Nephron (organoid): ENCODE measurements at regions not wholly inside any gene's neighbourhood (a gene's known extent, or its start where the extent isn't known, plus 50 kb on each side); places are given as distances from the start of the nearest gene placed in this dataset.
"Not testable (repeated sequence)": the region's sequence is repeated elsewhere in the genome, so short reads cannot be mapped to it uniquely, and the experiment has no call there.

Experiments used
- H3K27ac Mint-ChIP-seq, 3 experiments: 2 replicates each; pipeline ENCODE4 v1.8.0; 2020; ENCODE audit warnings: mixed read lengths in 3 of 3, mild to moderate bottlenecking in 2 of 3, moderate library complexity in 1 of 3
- H3K27me3 Mint-ChIP-seq: 2 replicates; pipeline ENCODE4 v1.8.0; 2021; ENCODE audit warnings: low read depth, mild to moderate bottlenecking, moderate library complexity, mixed read lengths
- H3K36me3 Mint-ChIP-seq: 2 replicates; pipeline ENCODE4 v1.8.0; 2020; ENCODE audit warnings: low read depth, mixed read lengths
- H3K4me1 Mint-ChIP-seq: 2 replicates; pipeline ENCODE4 v1.8.0; 2020; ENCODE audit warnings: mixed read lengths
- H3K4me3 Mint-ChIP-seq, 3 experiments: 2 replicates each; pipeline ENCODE4 v1.8.0; 2020; ENCODE audit warnings: mild to moderate bottlenecking in 3 of 3, mixed read lengths in 3 of 3, moderate library complexity in 2 of 3
- H3K9me3 Mint-ChIP-seq: 2 replicates; pipeline ENCODE4 v1.8.0; 2020; ENCODE audit warnings: mixed read lengths
- TF ChIP-seq, protein P1 (sequence below), 3 experiments: fragments of 200-600 bp; sonication (generic); IDR thresholded peaks; one replicate each; pipeline ENCODE4 v1.5.0; 2021; ENCODE audit warnings: antibody characterized with exemption in 3 of 3; ENCODE audit not compliant: unreplicated experiment in 3 of 3

DNA sequence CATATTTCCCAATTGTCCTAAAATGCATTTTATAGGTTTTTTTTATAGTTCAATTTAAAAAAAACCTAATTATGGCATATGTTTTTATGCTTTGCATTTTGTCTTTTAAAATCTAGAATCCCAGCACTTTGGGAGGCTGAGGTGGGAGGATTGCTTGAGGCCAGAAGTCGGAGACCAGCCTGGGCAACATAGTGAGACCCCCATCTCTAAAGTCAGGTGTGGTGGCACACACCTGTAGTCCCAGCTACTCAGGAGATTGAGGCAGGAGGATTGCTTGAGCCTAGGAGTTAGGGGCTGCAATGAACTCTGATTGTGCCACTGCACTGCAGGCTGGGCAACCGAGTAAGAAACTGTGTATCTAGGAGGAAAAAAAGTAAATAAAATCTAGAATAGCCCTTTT, 137.2 kb upstream of the POU3F1 start:
- Mint-ChIP-seq H3K27me3 (peaks cover 47% of the 10 kb centered on the region), H3K4me1 (peaks cover 25% of the 10 kb centered on the region), H3K9me3 (peaks cover 5% of the 10 kb centered on the region), H3K36me3 (no peaks in the 10 kb centered on the region), H3K27ac (peak overlapping the region in 1 of 3 experiments; percentile 38), H3K4me3 (no peak overlapping the region)
- TF ChIP-seq, protein P1, sequence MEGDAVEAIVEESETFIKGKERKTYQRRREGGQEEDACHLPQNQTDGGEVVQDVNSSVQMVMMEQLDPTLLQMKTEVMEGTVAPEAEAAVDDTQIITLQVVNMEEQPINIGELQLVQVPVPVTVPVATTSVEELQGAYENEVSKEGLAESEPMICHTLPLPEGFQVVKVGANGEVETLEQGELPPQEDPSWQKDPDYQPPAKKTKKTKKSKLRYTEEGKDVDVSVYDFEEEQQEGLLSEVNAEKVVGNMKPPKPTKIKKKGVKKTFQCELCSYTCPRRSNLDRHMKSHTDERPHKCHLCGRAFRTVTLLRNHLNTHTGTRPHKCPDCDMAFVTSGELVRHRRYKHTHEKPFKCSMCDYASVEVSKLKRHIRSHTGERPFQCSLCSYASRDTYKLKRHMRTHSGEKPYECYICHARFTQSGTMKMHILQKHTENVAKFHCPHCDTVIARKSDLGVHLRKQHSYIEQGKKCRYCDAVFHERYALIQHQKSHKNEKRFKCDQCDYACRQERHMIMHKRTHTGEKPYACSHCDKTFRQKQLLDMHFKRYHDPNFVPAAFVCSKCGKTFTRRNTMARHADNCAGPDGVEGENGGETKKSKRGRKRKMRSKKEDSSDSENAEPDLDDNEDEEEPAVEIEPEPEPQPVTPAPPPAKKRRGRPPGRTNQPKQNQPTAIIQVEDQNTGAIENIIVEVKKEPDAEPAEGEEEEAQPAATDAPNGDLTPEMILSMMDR (IDR thresholded peaks at IDR 0.05; ENCODE audit: unreplicated experiment in 3 of 3): no peak

DNA sequence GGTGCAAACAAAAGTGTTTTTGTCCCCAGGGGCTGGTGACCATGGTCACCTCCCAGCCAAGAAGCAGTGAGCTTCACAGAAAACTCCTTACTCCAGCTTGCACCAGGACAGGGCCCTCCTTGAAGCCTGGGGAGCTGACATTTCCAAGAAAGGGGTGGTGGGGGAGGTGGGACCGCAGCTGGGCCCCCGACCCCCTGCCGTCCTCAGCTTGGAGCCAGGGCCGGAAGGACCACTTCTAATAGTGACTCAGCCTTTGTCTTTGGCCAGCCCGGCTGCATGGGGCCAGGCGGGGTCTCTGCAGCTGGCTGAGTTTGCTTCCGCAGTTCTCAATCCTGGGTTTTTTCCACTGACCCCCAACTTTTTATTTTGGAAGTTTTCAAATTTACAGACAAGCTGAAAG, 136.5 kb upstream of the POU3F1 start:
- Mint-ChIP-seq H3K27ac (peak overlapping the region in 1 of 3 experiments; percentile 38), H3K9me3 (peaks cover 5% of the 10 kb centered on the region), H3K36me3 (no peaks in the 10 kb centered on the region), H3K4me3 (no peak overlapping the region), H3K27me3 (peaks cover 45% of the 10 kb centered on the region), H3K4me1 (peaks cover 25% of the 10 kb centered on the region)
- TF ChIP-seq, protein P1 (IDR thresholded peaks at IDR 0.05; ENCODE audit: unreplicated experiment in 3 of 3): no peak

DNA sequence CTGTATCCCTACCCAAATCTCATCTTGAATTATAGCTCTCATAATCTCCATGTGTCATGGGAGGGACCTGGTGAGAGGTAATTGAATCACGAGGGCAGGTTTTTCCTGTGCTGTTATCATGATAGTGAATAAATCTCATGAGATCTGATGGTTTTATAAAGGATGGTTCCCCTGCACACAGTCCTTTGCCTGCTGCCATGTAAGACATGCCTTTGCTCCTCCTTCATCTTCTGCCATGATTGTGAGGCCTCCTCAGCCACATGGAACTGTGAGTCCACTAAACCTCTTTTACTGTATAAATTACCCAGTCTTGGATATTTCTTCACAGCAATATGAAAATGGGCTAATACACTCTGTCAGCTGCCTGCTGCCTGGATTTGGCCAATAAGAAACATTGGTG, 133.8 kb upstream of the POU3F1 start:
- H3K36me3 Mint-ChIP-seq, H3K27ac Mint-ChIP-seq, H3K9me3 Mint-ChIP-seq, H3K4me3 Mint-ChIP-seq: not testable (repeated sequence)
- peaks cover 18% of the 10 kb centered on the region for H3K4me1 Mint-ChIP-seq
- H3K27me3 Mint-ChIP-seq: peaks cover 31% of the 10 kb centered on the region

DNA sequence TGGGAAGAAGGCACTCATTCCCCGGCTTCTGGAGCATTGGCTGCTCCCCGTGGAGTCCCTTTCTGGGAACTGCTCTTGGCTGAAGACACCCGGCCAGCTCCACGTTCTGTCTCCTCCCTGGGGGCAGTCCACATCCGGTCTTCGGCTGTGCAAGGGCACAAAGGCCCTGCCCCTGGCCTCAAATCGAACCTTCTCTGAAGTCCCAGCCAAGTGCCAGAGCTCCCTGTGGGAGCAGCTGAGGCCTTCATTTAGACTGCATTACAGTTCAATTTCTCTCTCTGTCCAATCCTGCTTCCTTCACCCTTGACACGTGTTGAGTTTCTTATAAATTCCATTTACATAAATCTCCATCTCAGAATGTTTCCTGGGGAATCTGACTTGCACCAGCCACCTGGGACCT, 132.9 kb upstream of the POU3F1 start:
- Mint-ChIP-seq H3K4me1 (peaks cover 18% of the 10 kb centered on the region), H3K36me3 (no peaks in the 10 kb centered on the region), H3K27ac (peak overlapping the region in 1 of 3 experiments; percentile 30), H3K27me3 (peaks cover 26% of the 10 kb centered on the region), H3K9me3 (peaks cover 5% of the 10 kb centered on the region), H3K4me3 (no peak overlapping the region)
- TF ChIP-seq, protein P1 (IDR thresholded peaks at IDR 0.05; ENCODE audit: unreplicated experiment in 3 of 3): no peak

DNA sequence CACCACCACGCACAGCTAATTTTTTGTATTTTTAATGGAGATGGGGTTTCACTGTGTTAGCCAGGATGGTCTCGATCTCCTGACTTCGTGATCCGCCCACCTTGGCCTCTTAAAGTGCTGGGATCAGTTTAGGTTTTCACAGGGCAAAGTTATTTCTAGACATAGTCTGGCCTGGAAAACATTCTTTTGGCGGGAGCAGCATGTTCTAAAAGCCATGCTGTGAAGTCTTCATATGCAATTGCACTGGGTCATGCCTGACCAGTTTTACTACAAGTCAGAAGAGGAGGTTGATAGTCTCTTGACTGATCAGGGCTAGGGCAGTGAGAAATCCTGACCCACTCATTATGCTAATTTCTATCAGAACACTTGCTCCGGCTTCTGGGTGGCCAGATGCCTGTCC, 131.6 kb upstream of the POU3F1 start:
- Mint-ChIP-seq H3K4me1 (peaks cover 14% of the 10 kb centered on the region), H3K4me3 (no peak overlapping the region)

DNA sequence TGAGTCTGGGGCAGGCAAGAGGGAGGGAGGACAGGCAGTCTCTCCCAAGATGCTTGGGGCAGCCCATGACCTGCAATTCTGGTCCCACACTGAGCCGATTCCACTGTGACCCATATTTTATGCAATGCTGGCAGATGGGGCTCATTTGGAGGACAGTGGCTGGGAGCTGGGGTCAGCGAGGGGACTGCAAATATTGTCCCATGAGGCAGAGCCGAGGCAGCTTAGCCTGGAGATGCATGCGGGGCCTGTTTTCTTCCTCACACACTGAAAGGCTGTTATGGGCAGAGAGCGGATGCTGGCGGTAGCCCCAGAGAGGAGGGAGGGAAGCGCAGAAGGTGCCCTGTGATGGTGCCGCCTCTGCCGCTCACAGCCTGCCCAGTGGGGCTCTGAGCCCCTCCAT, 128.5 kb upstream of the POU3F1 start:
- TF ChIP-seq, protein P1 (IDR thresholded peaks at IDR 0.05; ENCODE audit: unreplicated experiment in 3 of 3): no peak
- Mint-ChIP-seq H3K4me3 (no peak overlapping the region), H3K36me3 (no peaks in the 10 kb centered on the region), H3K27ac (no peak overlapping the region), H3K9me3 (no peaks in the 10 kb centered on the region), H3K27me3 (peaks cover 25% of the 10 kb centered on the region), H3K4me1 (peaks cover 6% of the 10 kb centered on the region)

More for the DNA sequence above, 131.6 kb upstream of the POU3F1 start:
- no peaks in the 10 kb centered on the region for H3K36me3 Mint-ChIP-seq
- peaks cover 21% of the 10 kb centered on the region for H3K27me3 Mint-ChIP-seq
- no peak overlapping the region for H3K27ac Mint-ChIP-seq
- H3K9me3 Mint-ChIP-seq: peaks cover 5% of the 10 kb centered on the region
- TF ChIP-seq, protein P1 (IDR thresholded peaks at IDR 0.05; ENCODE audit: unreplicated experiment in 3 of 3): no peak
